ENCODE measurements at regions not wholly inside any gene's neighbourhood (a gene's known extent, or its start where the extent isn't known, plus 50 kb on each side); places are given as distances from the start of the nearest gene placed in this dataset.

DNA sequence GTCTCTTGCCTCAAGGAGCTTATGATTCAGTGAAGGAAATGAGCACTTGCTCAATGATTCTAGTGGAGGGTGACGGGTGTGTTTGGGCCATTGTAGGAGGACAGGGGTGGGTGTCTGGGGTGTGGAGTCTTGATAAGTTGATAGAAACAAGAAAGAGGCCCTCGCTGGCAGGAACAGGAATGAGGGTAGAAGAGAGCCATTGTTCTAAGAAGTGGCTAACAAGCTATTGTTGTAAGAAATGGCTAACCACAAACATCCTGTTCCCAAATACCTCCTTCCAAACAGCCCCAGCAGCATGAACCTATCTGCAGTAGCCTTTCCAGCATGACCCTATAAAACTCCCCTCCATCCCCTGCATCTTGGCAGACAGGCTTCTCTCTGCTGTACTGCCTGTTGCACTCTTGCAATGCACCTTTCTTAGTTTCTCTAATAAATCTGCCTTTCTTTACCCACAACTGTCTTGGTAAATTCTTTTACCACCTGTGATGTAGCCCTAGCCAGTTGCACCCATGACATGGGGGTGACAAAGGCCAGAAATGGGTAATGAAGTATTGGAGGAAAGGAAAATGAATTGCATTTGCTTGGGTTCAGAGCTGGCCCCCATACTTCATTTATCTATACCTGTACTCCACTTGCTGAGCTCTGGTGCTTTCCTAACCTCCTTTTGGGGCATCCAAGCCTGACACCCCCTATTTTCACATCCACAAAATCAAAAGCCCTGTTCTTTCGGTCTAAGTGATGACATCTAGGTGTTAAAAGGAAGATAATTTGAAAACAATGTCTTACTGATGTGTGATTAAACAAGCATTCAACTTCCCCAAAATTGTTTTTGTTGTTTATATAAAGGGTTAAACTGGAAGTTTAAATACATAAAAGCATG lies 389.1 kb downstream of the GRIN2B start:
- no peak for DNase-seq (ENCODE audit: low read depth)
- H3K4me3 ChIP-seq (ENCODE audit: low read depth, low read length) = no peak overlapping the region
- TF ChIP-seq, protein P1, sequence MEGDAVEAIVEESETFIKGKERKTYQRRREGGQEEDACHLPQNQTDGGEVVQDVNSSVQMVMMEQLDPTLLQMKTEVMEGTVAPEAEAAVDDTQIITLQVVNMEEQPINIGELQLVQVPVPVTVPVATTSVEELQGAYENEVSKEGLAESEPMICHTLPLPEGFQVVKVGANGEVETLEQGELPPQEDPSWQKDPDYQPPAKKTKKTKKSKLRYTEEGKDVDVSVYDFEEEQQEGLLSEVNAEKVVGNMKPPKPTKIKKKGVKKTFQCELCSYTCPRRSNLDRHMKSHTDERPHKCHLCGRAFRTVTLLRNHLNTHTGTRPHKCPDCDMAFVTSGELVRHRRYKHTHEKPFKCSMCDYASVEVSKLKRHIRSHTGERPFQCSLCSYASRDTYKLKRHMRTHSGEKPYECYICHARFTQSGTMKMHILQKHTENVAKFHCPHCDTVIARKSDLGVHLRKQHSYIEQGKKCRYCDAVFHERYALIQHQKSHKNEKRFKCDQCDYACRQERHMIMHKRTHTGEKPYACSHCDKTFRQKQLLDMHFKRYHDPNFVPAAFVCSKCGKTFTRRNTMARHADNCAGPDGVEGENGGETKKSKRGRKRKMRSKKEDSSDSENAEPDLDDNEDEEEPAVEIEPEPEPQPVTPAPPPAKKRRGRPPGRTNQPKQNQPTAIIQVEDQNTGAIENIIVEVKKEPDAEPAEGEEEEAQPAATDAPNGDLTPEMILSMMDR (IDR thresholded peaks at IDR 0.05; ENCODE audit: insufficient read depth, low read depth, low read length) = no peak

DNA sequence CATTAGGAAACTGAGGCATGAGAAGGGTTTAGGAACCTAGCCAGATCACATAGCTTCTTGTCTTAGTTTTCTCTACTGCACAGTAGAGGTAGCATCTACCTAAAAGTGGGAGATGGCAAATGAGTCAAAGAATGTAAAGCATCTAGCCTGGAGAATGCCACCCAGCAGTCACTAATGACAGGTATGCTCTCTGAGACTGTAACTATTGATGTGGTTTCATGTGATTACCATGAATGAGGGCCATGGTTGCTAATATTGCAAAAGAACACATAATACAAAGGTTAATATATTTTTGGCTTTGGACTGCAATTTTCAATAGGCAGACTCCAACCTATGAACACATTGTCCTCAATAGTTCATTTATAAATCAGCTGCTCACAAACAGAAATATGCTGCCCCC lies 389.9 kb downstream of the GRIN2B start:
- TF ChIP-seq, protein P1 (IDR thresholded peaks at IDR 0.05; ENCODE audit: insufficient read depth, low read depth, low read length) = no peak
- no peak overlapping the region for H3K4me3 ChIP-seq (ENCODE audit: low read depth, low read length)
- DNase-seq (ENCODE audit: low read depth) = no peak

DNA sequence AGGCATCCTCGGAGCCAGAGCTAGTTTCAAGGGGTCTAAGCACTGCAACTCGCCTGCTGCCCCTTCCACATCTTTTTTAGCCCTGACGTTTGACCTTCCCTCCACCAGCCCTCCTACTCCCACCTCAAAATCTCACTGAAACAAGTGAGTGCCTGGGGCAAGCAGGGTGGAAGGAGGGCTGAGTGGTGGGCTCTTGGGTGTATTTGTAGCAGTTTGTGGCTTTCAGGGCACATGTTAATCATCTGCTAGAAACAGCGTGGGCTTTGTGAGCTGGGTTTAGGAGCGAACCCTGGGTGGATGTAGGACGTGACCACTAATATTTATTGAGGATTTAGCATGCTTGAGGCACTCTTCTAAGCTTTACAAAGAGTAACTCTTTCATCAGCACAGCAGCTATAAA lies 390.3 kb downstream of the GRIN2B start:
- DNase-seq (ENCODE audit: low read depth) = no peak
- no peak overlapping the region for H3K4me3 ChIP-seq (ENCODE audit: low read depth, low read length)
- TF ChIP-seq, protein P1 (IDR thresholded peaks at IDR 0.05; ENCODE audit: insufficient read depth, low read depth, low read length) = no peak

DNA sequence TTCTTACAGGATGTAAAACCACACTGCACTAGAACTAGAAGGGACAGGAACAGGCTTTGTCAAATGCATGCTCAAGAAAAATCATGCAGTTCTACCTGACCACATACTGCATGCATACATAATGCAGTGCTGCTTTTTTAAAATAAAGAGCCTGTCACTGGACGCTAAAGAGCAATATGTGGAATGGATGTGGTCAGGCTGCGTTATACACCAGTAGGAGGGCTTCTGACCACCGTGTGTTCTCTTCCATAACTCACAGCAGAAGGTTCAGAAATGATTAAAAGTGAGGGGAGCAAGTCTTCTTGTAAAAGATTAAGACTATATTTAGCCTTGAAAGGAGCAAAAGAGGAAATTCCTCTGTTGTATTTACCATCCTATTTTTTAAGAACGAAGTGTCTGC lies 392.0 kb downstream of the EMP1 start:
- TF ChIP-seq, protein P1 (IDR thresholded peaks at IDR 0.05; ENCODE audit: insufficient read depth, low read depth, low read length) = no peak
- no peak for DNase-seq (ENCODE audit: low read depth)
- no peak overlapping the region for H3K4me3 ChIP-seq (ENCODE audit: low read depth, low read length)

DNA sequence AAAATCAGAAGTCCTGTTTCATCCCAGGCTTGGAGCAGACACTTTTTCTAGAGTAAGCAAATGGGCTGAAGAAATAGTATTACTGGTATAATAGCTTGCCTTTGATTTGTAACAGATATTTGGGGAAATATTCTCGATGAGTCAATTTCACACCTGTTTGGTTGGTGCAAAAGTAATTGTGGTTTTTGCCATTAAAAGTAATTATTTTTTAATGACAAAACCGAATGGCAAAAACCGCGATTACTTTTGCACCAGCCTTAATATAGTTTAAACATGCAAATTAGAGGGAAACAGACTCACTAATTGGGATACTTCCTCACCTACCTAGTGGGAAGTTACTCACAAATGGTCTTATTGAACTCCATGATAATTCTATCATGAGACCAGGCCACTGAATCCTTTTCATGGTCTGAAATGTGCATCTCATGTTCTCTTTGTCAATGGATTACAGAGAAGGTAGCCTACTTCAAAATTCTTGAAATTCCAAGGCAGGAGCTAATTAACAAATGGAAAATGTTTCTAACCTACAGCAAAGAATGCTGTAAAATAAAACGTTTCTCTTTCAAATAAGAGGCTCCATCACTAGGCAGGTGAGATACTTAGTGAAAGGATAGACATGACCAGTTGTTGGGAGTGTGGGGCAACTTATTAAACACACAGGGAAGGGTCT lies 391.3 kb downstream of the EMP1 start:
- TF ChIP-seq, protein P1 (IDR thresholded peaks at IDR 0.05; ENCODE audit: insufficient read depth, low read depth, low read length) = no peak

DNA sequence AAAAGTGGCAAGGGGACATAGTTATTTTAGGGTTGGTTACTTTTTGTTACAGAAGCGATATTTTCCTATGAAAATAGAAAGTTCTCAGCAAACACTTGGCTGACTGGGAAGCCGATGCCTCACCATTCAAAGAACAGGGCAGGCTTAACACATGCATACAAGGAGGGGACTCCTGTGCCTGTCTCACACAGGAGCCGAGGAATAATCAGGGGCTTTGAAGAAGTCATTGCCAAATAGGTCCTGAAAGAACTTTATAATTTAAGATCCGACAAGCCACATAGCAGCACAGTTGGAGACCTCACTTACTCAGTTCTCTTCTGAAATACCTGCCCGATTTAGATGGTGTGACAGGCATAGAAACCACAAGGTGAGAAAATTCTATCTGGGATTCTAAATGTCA lies 389.8 kb downstream of the EMP1 start:
- no peak overlapping the region for H3K4me3 ChIP-seq (ENCODE audit: low read depth, low read length)
- DNase-seq (ENCODE audit: low read depth) = no peak
- TF ChIP-seq, protein P1 (IDR thresholded peaks at IDR 0.05; ENCODE audit: insufficient read depth, low read depth, low read length) = no peak

More for the DNA sequence above, 391.3 kb downstream of the EMP1 start:
- no peak for DNase-seq (ENCODE audit: low read depth)
- no peak overlapping the region for H3K4me3 ChIP-seq (ENCODE audit: low read depth, low read length)
